Left renal pelvis (tissue), 4 donors: ENCODE measurements at regions not wholly inside any gene's neighbourhood (a gene's known extent, or its start where the extent isn't known, plus 50 kb on each side); places are given as distances from the start of the nearest gene placed in this dataset.
"Not testable (repeated sequence)": the region's sequence is repeated elsewhere in the genome, so short reads cannot be mapped to it uniquely, and the experiment has no call there.

ENCODE experiments used
- DNase-seq, 4 donors: peaks; one replicate each; pipeline ENCODE4 v3.0.0-alpha.2; 2013; ENCODE audit warnings: low read depth in 4 of 4, low spot score in 3 of 4

DNA sequence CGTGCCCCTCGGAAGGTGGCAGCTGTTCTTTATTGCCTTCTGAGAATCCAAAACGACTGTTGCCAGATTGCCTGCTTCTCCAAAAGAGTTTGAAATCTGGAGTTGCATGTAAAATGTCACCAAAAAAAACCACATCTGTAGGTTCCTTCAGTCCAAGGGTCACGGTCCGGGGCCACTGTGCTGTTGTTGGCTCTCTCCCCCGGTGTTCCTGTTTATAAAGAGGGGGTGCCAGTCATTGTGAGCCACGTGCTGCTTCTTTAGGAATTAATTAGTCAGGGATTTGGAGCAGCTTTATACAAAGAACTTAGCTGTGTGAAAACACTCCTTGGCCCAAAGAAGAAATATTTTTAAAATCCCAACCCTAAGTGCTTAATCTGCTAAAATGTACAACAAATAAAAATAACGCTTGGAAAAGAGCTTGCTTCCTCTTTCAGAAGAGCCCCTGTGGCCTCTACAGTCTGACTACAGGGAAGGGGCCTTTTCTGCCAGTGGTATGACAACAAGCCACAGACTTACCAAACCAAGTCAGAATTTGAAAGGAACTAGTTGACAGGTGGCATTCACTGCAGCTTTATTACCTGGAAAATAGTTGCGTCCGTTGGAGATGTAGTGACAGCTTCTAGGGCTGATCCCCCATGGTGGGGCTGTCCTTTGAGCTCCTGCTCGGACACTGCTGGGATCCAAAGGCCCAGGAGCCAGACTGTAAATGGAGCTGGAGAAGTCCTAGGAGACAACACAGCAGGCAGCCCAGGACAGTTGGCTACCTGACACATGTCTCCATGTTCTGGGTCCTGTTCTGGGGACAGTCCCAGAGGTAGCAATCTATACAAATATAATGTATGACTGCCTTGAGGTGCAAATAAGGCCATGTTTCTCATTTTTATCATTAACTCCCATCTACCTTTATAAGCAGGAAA lies 84.5 kb upstream of the SLC1A4 start:
- no peak for DNase-seq

DNA sequence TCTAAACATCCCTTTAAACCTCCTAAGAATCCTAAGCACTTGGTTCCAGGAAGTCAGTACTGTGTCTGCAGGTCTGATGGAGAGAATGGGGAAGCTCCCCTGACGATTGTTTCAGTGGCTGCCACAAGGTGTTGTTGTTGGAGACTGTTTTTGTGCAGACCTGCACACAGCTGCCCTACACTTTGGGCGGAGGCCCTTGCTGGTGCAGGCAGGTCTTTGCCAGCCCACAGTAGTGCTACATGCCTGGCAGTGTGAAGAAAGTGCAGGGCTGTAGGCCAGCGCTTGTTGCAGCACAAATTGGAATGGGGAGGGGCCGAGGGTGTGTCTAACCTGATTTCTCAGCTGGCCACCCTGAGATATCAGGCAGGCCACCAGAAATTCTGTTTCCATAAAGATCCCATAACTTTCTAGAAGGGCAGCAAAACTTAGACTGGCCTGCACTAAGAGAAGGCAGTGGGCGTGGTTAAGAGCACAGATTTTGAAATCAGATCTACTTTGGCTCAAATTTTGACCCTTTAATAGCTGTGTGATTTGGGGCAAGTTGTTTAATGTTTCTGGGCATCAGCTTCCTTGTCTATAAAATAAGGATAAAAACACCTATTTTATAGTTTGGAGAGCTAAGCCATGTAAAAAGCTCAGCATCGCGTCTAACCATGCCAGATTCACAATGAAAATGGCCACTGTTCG lies 83.7 kb upstream of the SLC1A4 start:
- no peak for DNase-seq

- no peak for DNase-seq
These were observed 82.2 kb upstream of the SLC1A4 start for GRCh38 chr2:64906853-64907536.

GRCh38 chr2:64908406-64908805 lies 80.8 kb upstream of the SLC1A4 start:
- DNase-seq: no peak

- DNase-seq: no peak
These were observed 78.7 kb upstream of the SLC1A4 start for GRCh38 chr2:64910523-64910922.

DNA sequence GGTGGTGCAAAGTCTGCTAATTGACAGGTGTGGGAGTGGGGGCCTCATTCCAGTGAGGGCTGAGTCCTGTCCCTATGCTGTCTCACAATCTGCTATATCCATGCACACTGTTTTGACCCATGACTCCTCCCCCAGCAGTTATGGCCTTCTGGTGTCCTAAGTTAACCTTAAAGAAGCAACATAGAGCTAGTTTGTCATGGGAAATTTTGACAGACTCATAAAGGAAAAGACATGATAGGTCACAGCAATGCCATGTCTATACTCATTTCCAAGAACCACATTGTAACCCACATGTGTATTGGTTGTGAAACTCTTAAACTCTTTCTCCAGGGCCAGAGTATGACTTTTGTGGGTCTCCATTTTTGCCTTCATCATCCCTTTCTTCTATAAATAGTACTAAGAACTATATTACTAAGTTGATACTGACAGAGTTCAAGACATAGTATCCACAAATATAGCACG lies 78.2 kb upstream of the SLC1A4 start:
- DNase-seq: no peak

GRCh38 chr2:64913357-64913869 lies 75.8 kb upstream of the SLC1A4 start:
- DNase-seq: no peak

- no peak for DNase-seq
These were observed 75.0 kb upstream of the SLC1A4 start for GRCh38 chr2:64914247-64914646.

- DNase-seq: peak in 2 of 4 donors; percentile 10 to 21
These were observed 74.3 kb upstream of the SLC1A4 start for GRCh38 chr2:64914735-64915509.

DNA sequence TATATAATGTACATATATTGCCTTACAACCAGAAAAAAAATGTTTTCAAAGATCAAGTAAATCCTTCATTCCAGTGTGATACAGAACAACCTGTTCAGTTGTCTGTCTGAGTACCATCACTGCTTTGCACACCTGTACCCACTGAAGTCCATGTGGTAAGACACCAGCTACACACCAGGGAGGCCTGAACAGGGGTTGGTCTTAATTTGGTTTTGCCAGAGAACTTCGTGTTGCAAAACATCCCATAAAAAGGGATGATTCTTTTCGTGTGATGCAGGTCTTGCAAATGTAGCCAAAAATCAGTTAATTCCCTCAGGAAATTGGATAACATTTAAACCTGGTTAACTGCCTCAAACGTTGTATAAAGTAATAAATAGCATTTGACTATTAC lies 73.7 kb upstream of the SLC1A4 start:
- DNase-seq: no peak

- no peak for DNase-seq
These were observed 70.8 kb upstream of the SLC1A4 start for GRCh38 chr2:64918220-64918886.

DNA sequence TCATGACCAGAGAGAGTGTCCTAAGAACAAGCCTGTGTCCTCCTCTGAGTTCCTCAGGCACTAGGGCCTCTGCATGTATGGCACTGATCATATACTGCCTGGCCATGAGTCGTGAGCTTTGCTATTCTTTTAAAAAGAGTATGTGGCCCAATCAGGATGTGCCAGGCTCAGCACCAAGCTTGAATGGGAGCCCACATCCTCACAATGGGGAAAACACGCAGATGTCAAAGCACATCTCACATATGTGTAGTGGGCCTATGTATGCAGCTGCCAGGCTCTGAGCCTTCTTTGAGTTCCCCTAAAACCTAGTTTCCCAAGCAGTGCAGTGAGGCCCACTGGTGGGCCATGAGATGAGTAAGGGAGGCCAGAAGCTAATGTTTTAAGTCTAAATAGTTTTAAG lies 69.9 kb upstream of the SLC1A4 start:
- no peak for DNase-seq

DNA sequence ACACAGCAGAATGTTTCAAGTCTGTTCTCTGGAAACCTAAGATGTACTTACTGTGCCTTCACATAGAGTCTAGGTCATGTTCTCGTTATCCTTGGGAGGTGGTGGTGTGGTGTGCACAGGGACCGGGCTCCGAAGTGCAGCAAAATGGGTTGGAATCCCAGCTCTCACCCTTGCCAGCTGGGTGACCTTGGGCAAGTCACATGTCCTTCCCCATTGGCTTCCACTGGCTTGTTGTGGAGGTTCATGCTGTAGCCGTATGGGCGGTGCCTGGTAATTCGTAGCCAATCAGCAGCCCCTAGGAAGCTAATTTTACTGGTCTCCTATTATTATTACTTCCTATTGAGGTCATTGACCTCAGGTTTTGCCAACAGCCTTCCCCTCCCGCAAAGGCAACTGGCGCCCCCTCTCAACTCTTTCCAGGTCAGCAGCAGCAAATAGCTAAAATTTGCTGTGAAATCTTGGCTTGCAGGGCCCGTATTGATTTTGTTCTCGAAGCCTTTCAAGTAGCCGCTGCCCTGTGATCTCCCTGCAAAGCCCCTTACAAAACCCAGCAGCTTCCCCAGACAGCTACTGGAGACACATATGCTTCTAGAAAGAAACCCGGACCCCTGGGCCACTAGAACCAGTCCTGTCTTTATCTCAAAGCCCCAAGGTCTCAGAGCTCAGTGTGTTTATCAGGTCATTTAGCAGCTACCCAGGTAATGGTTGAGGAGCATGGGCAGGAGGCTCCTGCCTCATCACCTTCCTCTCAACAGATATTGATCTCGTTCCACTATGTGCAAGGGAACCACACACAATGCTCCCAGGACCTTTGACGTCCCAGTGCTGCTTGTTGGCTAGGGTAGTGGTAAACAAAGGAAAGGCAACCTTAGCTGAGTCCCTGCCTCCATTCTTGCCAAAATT lies 66.5 kb upstream of the SLC1A4 start:
- no peak for DNase-seq

GRCh38 chr2:64923385-64923710 lies 65.9 kb upstream of the SLC1A4 start:
- DNase-seq: no peak

DNA sequence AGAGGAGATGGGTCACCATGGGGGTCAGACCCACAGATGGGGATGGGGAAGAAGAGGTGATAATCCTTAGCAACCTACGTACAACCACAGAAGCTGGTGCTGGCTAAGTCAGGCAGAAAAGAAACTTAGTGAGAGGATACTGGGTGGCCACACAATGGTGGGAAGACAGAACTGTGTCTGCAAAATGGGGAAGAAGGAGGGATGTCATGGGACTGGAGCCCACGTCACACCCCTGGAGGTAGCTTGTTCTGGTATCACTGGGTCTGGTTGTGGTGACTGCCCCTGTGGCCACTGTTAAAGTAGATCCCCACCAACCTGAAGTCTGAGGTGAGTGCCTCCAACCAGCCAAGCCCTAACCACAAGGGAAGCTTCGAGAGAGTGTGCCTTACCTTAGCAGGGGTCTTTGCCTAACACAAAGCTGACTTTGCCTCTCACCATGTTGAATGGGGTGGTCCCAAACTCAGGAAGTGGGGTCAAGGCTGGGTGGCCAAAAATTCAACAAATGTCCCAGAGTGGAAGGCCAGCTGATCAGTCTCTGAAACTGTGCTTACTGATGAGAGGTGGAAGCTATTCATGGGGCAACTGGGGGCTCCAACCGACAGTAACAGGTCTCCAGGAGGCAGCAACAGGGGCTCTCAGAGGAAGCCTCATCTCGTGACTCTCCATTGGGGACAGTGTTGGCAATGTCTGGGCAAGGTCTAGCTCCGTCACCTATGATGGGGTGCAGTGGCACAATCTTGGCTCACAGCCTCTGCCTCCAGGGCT lies 64.8 kb upstream of the SLC1A4 start:
- DNase-seq: no peak

DNA sequence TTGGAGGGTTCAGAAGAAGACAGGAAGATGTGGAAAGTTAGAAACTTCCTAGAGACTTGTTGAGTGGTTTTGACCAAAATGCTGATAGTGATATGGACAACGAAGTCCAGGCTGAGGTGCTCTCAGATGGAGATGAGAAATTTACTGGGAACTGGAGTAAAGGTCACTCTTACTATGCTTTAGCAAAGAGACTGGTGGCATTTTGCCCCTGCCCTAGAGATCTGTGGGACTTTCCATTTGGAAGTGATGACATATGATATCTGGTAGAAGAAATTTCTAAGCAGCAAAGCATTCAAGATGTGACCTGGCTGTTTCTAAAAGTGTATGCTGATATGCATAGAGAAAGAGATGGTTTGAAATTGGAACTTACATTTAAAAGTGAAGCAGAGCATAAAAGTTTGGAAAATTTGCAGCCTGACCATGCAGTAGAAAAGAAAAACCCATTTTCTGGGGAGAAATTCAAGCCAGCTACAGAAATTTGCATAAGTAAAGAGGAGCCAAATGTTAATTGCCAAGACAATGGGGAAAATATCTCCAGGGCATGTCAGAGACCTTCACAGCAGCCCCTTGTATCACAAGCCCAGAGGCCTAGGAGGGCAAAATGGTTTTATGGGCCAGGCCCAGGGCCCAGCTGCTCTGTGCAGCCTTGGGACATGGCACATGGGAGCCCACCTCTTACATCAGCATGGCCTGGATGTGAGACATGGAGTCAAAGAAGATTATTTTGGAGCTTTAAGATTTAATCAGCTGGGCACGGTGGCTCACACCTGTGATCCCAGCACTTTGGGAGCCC lies 63.1 kb upstream of the SLC1A4 start:
- DNase-seq: not testable (repeated sequence)

- no peak for DNase-seq
These were observed 60.4 kb upstream of the SLC1A4 start for GRCh38 chr2:64928813-64929212.
